Mesendoderm (in vitro differentiated cells): ENCODE measurements at regions not wholly inside any gene's neighbourhood (a gene's known extent, or its start where the extent isn't known, plus 50 kb on each side); places are given as distances from the start of the nearest gene placed in this dataset.

Experiments
- DNase-seq: peaks from one replicate; pipeline ENCODE4 v3.0.0; 2013
- H2AK5ac ChIP-seq: 2 replicates; pipeline ENCODE4 v1.6.1; 2013; ENCODE audit warnings: low read length, inconsistent platforms
- H2BK120ac ChIP-seq: 2 replicates; pipeline ENCODE4 v1.6.1; 2013; ENCODE audit warnings: low read depth, mild to moderate bottlenecking, low read length, moderate library complexity, mixed read lengths
- H2BK15ac ChIP-seq: replicated peaks from 2 replicates; pipeline ENCODE4 v1.6.1; 2013; ENCODE audit warnings: low read depth, mild to moderate bottlenecking, moderate library complexity
- H2BK5ac ChIP-seq: 2 replicates; pipeline ENCODE4 v1.6.1; 2013; ENCODE audit warnings: low read length, inconsistent platforms
- H3K18ac ChIP-seq: 2 replicates; pipeline ENCODE4 v1.6.1; 2013; ENCODE audit warnings: mild to moderate bottlenecking, low read length, mixed read lengths
- H3K23ac ChIP-seq: one replicate; pipeline ENCODE4 v1.6.1; 2013; ENCODE audit warnings: low read length
- H3K27ac ChIP-seq: 2 replicates; pipeline ENCODE4 v1.5.1; 2013; ENCODE audit warnings: low read depth, mild to moderate bottlenecking, inconsistent platforms, low read length, moderate library complexity
- H3K27me3 ChIP-seq: 2 replicates; pipeline ENCODE4 v1.6.1; 2013; ENCODE audit warnings: low read length, control low read depth, mild to moderate bottlenecking, inconsistent platforms; ENCODE audit not compliant: insufficient read depth, poor library complexity
- H3K36me3 ChIP-seq: 2 replicates; pipeline ENCODE4 v1.6.1; 2013; ENCODE audit warnings: low read length, inconsistent platforms; ENCODE audit not compliant: control insufficient read depth, insufficient read depth
- H3K4ac ChIP-seq: one replicate; pipeline ENCODE4 v1.6.1; 2013; ENCODE audit warnings: low read depth, mild to moderate bottlenecking, low read length, moderate library complexity
- H3K4me1 ChIP-seq: 2 replicates; pipeline ENCODE4 v1.6.1; 2013; ENCODE audit warnings: low read depth, low read length, inconsistent platforms; ENCODE audit not compliant: control insufficient read depth
- H3K4me2 ChIP-seq: 2 replicates; pipeline ENCODE4 v1.6.1; 2013; ENCODE audit warnings: low read length
- H3K4me3 ChIP-seq: 2 replicates; pipeline ENCODE4 v1.5.1; 2013; ENCODE audit warnings: mild to moderate bottlenecking, low read length
- H3K56ac ChIP-seq: one replicate; pipeline ENCODE4 v1.6.1; 2013; ENCODE audit warnings: low read length
- H3K79me1 ChIP-seq: 2 replicates; pipeline ENCODE4 v1.6.1; 2013; ENCODE audit warnings: low read length, inconsistent platforms
- H3K79me2 ChIP-seq: 2 replicates; pipeline ENCODE4 v1.6.1; 2013; ENCODE audit warnings: mild to moderate bottlenecking, low read length; ENCODE audit not compliant: control insufficient read depth, insufficient read depth
- H3K9ac ChIP-seq: 2 replicates; pipeline ENCODE4 v1.6.1; 2013; ENCODE audit warnings: low read length, inconsistent platforms
- H4K5ac ChIP-seq: one replicate; pipeline ENCODE4 v1.6.1; 2013; ENCODE audit warnings: low read length
- H4K8ac ChIP-seq: one replicate; pipeline ENCODE4 v1.6.1; 2013; ENCODE audit warnings: low read depth, mild to moderate bottlenecking, control low read depth, low read length, moderate library complexity
- WGBS: extraction: QIAGEN DNeasy Blood & Tissue Kit; methylation state at CpG from one replicate; pipeline ENCODE4 v1.1.7; 2013; ENCODE audit warnings: low lambda C conversion rate, missing lambda C conversion rate; ENCODE audit not compliant: insufficient coverage; ENCODE audit errors: extremely low coverage; 5-methylcytosine and 5-hydroxymethylcytosine counted together

DNA sequence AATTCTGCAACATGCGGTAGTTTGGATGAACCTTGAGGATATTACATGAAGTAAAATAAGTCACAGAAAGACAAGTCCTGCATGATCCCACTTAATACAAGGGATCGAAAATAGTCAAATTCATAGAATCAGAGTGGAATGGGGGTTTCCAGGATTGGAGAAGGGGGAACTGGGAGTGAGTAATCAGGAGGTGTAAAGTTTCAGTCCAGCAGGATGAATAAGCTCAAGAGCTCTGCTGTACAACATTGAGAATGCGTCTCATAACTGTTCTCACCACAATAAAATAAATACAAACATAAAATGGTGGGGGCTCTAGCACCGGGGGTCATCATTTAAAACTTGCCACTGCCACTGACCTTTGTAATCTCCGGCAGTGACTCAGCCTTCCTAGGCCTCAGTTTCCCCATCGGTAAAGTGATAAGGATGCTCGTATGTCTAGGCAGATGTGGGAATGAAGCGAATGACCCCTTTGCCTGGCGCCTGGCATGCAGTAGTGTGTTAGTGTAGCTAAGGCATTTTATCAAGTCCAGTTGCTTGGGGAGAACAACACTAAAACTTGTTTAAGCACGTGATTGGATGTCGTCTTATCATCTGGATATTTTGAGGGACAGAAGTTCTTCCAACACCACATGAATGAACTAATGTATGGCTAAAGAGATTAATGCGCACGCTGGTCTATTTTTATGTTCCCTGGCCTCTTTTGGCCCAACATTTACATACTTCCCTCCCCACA is 421.1 kb downstream of the QKI start:
- Histone ChIP-seq H3K23ac (no peak overlapping the region), H3K79me1 (no peaks in the 10 kb centered on the region), H2BK120ac (no peak overlapping the region), H3K79me2 (no peaks in the 10 kb centered on the region), H3K27me3 (no peaks in the 10 kb centered on the region), H3K4me3 (no peak overlapping the region), H2BK5ac (no peak overlapping the region), H2AK5ac (no peak overlapping the region), H3K4me1 (peaks cover 4% of the 10 kb centered on the region), H3K4me2 (no peak overlapping the region), H3K27ac (no peak overlapping the region), H3K4ac (no peak overlapping the region), H3K36me3 (no peaks in the 10 kb centered on the region), H4K8ac (no peak overlapping the region), H3K56ac (no peak overlapping the region), H4K5ac (no peak overlapping the region), H2BK15ac (no peak overlapping the region), H3K9ac (no peak overlapping the region), H3K18ac (no peak overlapping the region)
- no peak for DNase-seq
- WGBS, result no CpG with 5 or more reads among the region's 13 CpGs

DNA sequence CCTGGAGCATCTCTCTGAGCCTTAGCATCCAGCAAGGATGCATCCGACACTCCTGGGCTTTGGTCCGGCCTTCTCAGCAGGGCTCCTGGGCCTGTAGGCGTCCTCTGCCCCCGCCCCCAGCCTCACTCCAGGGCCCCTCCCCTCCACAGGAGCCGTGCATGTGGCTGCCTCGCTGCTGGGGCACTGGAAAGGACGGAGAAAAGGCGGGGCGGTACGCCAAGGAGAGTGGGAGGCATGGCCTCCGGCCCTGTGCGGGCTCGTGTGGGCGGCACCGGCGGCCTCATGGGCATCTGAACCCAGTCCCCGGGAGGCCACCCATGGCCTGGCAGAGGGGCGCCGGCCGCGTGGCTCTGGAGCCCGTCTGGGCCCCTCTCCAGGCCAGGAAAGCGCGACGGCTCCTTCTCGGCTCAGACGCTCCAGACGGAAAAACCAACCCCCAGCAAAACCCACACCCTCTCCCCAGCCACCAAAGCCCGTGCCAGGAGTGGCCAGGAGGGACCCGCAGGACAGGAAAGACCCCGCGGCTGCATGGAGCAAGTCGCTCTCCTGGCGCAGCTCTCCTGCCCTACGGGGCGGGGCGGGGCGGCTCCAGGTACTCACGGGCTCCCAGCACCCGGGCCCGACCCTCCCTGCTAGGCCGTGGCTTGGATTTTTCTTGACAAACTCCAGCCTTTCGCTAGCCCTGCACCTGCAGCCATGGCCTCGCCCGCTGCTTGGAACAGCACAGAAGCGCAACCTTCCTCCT is 419.9 kb downstream of the QKI start:
- WGBS, result no CpG with 5 or more reads among the region's 46 CpGs
- Histone ChIP-seq H3K9ac (no peak overlapping the region), H3K79me1 (no peaks in the 10 kb centered on the region)

DNA sequence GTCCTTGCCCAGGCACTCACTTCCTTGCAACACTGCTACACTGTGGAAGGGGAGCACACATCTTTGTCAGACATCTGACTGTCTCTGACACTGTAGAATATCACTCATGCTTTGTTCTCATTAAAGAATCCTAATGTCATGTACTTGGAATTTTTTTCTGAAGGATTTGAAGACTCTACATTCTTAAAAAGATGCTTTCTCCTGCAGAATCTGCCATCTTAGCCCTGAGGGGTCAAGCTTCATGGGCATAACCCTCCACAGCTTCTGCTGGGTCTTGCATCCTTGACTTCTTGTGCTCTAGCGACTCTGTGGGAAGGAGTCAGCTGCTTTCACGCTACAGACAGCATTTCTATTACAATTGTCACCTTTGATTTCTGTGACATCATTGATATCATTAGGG is 417.2 kb downstream of the QKI start:
- Histone ChIP-seq H3K4me1 (no peaks in the 10 kb centered on the region), H3K27ac (no peak overlapping the region), H2BK5ac (no peak overlapping the region), H2BK120ac (no peak overlapping the region), H3K27me3 (no peaks in the 10 kb centered on the region), H3K79me1 (no peaks in the 10 kb centered on the region), H3K4me3 (no peak overlapping the region), H2AK5ac (no peak overlapping the region), H4K8ac (no peak overlapping the region), H2BK15ac (no peak overlapping the region), H3K56ac (no peak overlapping the region), H3K79me2 (no peaks in the 10 kb centered on the region), H3K23ac (no peak overlapping the region), H3K9ac (no peak overlapping the region), H4K5ac (no peak overlapping the region), H3K4me2 (no peak overlapping the region), H3K4ac (no peak overlapping the region), H3K36me3 (no peaks in the 10 kb centered on the region), H3K18ac (no peak overlapping the region)
- no CpG with 5 or more reads among the region's 2 CpGs for WGBS
- DNase-seq, result no peak

More for the DNA sequence above, 419.9 kb downstream of the QKI start:
- Histone ChIP-seq H2BK120ac (no peak overlapping the region), H3K18ac (no peak overlapping the region), H2BK15ac (no peak overlapping the region), H3K4me3 (no peak overlapping the region), H3K23ac (no peak overlapping the region), H3K4me2 (no peak overlapping the region), H2AK5ac (no peak overlapping the region), H3K36me3 (no peaks in the 10 kb centered on the region), H4K5ac (no peak overlapping the region), H4K8ac (no peak overlapping the region), H3K4ac (no peak overlapping the region), H3K56ac (no peak overlapping the region), H3K27me3 (no peaks in the 10 kb centered on the region), H3K27ac (no peak overlapping the region), H3K4me1 (peaks cover 4% of the 10 kb centered on the region), H2BK5ac (no peak overlapping the region), H3K79me2 (no peaks in the 10 kb centered on the region)
- DNase-seq, result no peak

DNA sequence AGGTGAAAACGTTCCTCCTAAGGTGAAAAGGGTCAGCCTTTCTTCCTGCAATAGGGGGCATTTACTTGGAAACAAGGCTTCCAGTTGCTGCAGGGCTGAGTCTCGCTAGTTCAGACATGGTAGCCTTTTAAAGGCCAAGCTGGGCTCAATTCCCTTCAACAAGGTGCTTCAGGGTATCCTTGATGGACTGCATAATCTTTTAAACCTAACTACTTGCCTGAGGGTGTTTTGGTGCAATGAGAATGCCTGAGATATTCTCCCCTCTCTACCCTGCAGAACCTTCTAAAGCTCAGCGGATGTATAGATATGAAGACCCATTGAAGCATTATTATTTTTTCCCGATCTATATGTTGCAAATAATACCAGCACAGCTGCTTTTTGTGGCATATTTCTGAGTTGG is 416.1 kb downstream of the QKI start:
- Histone ChIP-seq H2BK120ac (no peak overlapping the region), H4K5ac (no peak overlapping the region), H3K27me3 (no peaks in the 10 kb centered on the region), H3K9ac (no peak overlapping the region), H3K36me3 (no peaks in the 10 kb centered on the region), H2BK5ac (no peak overlapping the region), H3K4me3 (no peak overlapping the region), H3K4ac (no peak overlapping the region), H3K18ac (no peak overlapping the region), H3K27ac (no peak overlapping the region), H3K79me2 (no peaks in the 10 kb centered on the region), H3K4me1 (no peaks in the 10 kb centered on the region), H2AK5ac (no peak overlapping the region), H3K56ac (no peak overlapping the region), H3K4me2 (no peak overlapping the region), H4K8ac (no peak overlapping the region), H3K23ac (no peak overlapping the region), H3K79me1 (no peaks in the 10 kb centered on the region), H2BK15ac (no peak overlapping the region)
- WGBS, result no CpG with 5 or more reads among the region's 4 CpGs
- no peak for DNase-seq

DNA sequence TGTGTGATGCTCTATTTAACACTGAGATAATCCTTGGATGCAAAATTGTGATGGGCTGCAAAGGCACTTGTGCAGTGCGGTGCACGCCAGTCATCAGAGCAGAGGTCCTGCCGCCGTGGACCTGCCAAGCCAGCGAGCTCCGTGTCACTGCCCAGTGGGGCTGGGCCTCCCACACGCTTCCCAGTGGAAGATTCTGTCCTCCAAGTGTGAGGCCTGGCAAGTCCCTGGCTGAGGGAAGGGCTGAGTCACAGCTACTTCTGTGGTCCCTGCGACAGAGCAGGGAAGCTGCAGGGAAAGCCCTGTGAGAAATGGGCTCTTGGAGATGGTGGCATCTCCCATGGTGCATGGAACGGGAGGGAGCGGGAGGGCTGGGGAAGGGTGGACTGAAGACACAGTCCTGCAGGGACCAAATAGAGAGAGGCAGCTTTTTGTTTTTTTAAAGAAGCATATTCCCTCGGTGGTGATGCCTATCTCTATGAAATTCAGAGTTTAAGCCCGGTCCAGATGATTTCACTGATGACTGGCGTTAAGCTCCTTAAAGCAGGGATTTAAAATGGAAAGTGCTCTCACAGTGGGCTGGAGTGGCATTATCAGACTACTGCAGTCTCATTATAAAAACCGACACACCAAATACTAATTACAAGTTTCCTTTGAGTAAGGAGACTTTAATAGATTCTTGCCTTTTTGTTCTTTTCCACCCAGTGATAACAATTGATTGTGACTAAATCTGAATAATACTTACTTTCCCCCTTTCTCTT is 413.7 kb downstream of the QKI start:
- Histone ChIP-seq H2AK5ac (no peak overlapping the region), H2BK120ac (no peak overlapping the region), H3K56ac (no peak overlapping the region), H3K79me2 (no peaks in the 10 kb centered on the region), H3K9ac (no peak overlapping the region), H3K27me3 (no peaks in the 10 kb centered on the region), H3K18ac (no peak overlapping the region), H2BK15ac (no peak overlapping the region), H3K4me1 (no peaks in the 10 kb centered on the region), H3K79me1 (no peaks in the 10 kb centered on the region), H2BK5ac (no peak overlapping the region), H3K4me3 (no peak overlapping the region), H4K5ac (no peak overlapping the region), H3K27ac (no peak overlapping the region), H3K23ac (no peak overlapping the region), H3K36me3 (no peaks in the 10 kb centered on the region), H3K4ac (no peak overlapping the region), H4K8ac (no peak overlapping the region), H3K4me2 (no peak overlapping the region)
- no peak for DNase-seq
- WGBS, result no CpG with 5 or more reads among the region's 14 CpGs
